ENCODE measurements at regions not wholly inside any gene's neighbourhood (a gene's known extent, or its start where the extent isn't known, plus 50 kb on each side); places are given as distances from the start of the nearest gene placed in this dataset.

DNA sequence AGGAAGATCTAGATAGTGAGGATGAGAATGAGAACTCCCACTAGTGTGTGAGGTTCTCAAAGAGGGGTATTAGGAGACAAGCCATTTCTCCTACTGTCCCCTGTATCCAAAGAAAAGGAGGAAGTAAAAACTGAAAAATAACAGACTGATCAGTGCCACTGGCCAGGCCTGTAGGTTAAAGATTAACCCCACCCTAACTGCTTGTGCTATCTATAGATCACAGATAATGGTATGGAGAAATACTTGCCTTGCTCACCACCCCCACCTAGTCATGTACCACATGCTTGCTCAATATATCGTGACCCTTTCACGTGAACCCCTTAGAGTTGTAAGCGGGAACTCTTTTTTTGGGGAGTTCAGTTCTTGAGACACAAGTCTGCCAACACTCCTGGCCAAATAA is 519.7 kb upstream of the FRG2C start:
- no peak overlapping the region for H3K4me3 ChIP-seq (ENCODE audit: low read depth, low read length)

GRCh38 chr3:75171630-75172230 is 492.4 kb upstream of the FRG2C start:
- H3K4me3 ChIP-seq (ENCODE audit: low read depth, low read length), result no peak overlapping the region
- TF ChIP-seq, protein P1, sequence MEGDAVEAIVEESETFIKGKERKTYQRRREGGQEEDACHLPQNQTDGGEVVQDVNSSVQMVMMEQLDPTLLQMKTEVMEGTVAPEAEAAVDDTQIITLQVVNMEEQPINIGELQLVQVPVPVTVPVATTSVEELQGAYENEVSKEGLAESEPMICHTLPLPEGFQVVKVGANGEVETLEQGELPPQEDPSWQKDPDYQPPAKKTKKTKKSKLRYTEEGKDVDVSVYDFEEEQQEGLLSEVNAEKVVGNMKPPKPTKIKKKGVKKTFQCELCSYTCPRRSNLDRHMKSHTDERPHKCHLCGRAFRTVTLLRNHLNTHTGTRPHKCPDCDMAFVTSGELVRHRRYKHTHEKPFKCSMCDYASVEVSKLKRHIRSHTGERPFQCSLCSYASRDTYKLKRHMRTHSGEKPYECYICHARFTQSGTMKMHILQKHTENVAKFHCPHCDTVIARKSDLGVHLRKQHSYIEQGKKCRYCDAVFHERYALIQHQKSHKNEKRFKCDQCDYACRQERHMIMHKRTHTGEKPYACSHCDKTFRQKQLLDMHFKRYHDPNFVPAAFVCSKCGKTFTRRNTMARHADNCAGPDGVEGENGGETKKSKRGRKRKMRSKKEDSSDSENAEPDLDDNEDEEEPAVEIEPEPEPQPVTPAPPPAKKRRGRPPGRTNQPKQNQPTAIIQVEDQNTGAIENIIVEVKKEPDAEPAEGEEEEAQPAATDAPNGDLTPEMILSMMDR (IDR thresholded peaks at IDR 0.05; ENCODE audit: borderline replicate concordance, insufficient read depth, low read depth, low read length), result no peak

More for the DNA sequence above, 519.7 kb upstream of the FRG2C start:
- TF ChIP-seq, protein P1 (IDR thresholded peaks at IDR 0.05; ENCODE audit: borderline replicate concordance, insufficient read depth, low read depth, low read length), result no peak

DNA sequence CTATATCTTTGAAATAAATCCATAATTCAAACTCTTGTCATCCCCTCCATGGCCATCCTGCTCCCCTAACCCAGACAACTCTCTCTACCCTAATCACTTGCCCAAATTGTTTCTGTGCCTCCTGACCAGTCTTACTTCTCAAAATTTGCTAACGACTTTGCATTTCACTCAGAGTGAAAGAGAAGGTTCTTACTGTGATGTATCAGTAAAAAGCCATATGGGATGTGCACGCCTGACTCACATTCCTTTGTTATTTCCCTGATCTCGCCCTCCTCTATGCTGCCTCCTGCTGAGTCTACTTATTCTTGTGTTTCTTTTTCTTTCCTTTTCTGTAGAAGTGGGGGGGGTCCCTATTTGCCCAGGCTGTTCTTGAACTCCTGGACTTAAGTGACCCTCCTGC is 487.2 kb upstream of the FRG2C start:
- no peak overlapping the region for H3K4me3 ChIP-seq (ENCODE audit: low read depth, low read length)
- TF ChIP-seq, protein P1 (IDR thresholded peaks at IDR 0.05; ENCODE audit: borderline replicate concordance, insufficient read depth, low read depth, low read length), result no peak

GRCh38 chr3:75180235-75180944 is 483.7 kb upstream of the FRG2C start:
- TF ChIP-seq, protein P1 (IDR thresholded peaks at IDR 0.05; ENCODE audit: borderline replicate concordance, insufficient read depth, low read depth, low read length), result no peak
- H3K4me3 ChIP-seq (ENCODE audit: low read depth, low read length), result no peak overlapping the region

DNA sequence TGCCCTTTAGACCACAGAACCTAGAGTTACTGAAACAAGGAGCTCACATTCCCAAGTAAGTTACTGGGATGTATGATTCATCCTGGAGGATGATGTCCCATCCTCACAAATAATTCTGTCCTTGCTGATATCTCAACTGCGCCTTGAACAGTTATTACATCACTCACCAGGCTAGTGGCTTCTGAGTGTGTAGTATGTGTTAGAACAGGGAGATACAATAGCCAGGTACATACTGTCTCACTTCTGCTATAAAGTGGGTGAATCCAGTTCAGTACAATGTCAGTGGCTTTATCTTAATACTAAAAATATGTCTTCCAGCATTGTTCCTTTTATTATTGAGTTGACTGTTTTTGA is 483.2 kb upstream of the FRG2C start:
- TF ChIP-seq, protein P1 (IDR thresholded peaks at IDR 0.05; ENCODE audit: borderline replicate concordance, insufficient read depth, low read depth, low read length), result no peak
- H3K4me3 ChIP-seq (ENCODE audit: low read depth, low read length), result no peak overlapping the region

GRCh38 chr3:75188962-75189361 is 475.2 kb upstream of the FRG2C start:
- no peak overlapping the region for H3K4me3 ChIP-seq (ENCODE audit: low read depth, low read length)
- TF ChIP-seq, protein P1 (IDR thresholded peaks at IDR 0.05; ENCODE audit: borderline replicate concordance, insufficient read depth, low read depth, low read length), result no peak

GRCh38 chr3:75192146-75192616 is 471.9 kb upstream of the FRG2C start:
- H3K4me3 ChIP-seq (ENCODE audit: low read depth, low read length), result no peak overlapping the region
- TF ChIP-seq, protein P1 (IDR thresholded peaks at IDR 0.05; ENCODE audit: borderline replicate concordance, insufficient read depth, low read depth, low read length), result peak; percentile 81

Measured in GM12875 (cell line).